ENCODE measurements at regions not wholly inside any gene's neighbourhood (a gene's known extent, or its start where the extent isn't known, plus 50 kb on each side); places are given as distances from the start of the nearest gene placed in this dataset.

GRCh38 chrX:146181858-146182257, 364.2 kb downstream of the SLITRK2 start:
- H3K27ac Mint-ChIP-seq = no peak overlapping the region
- no peak for TF ChIP-seq CTCF (IDR thresholded peaks at IDR 0.05; ENCODE audit: unreplicated experiment in 3 of 3)
- peaks cover 8% of the 10 kb centered on the region for H3K9me3 Mint-ChIP-seq
- no peaks in the 10 kb centered on the region for H3K36me3 Mint-ChIP-seq (ENCODE audit: low read depth)
- H3K4me3 Mint-ChIP-seq = no peak overlapping the region
- H3K27me3 Mint-ChIP-seq (ENCODE audit: low read depth) = no peaks in the 10 kb centered on the region
- H3K4me1 Mint-ChIP-seq = no peaks in the 10 kb centered on the region

- Mint-ChIP-seq H3K36me3 (ENCODE audit: low read depth) (no peaks in the 10 kb centered on the region), H3K27ac (no peak overlapping the region), H3K4me1 (peaks cover 4% of the 10 kb centered on the region), H3K9me3 (peaks cover 12% of the 10 kb centered on the region), H3K27me3 (ENCODE audit: low read depth) (no peaks in the 10 kb centered on the region), H3K4me3 (no peak overlapping the region)
- no peak for TF ChIP-seq CTCF (IDR thresholded peaks at IDR 0.05; ENCODE audit: unreplicated experiment in 3 of 3)
Observed at GRCh38 chrX:146186540-146186939, 368.9 kb downstream of the SLITRK2 start.

- Mint-ChIP-seq H3K9me3 (peaks cover 7% of the 10 kb centered on the region), H3K27me3 (ENCODE audit: low read depth) (no peaks in the 10 kb centered on the region), H3K4me3 (no peak overlapping the region), H3K4me1 (peaks cover 4% of the 10 kb centered on the region), H3K27ac (peak overlapping the region in 1 of 3 experiments; percentile 21), H3K36me3 (ENCODE audit: low read depth) (no peaks in the 10 kb centered on the region)
- TF ChIP-seq CTCF (IDR thresholded peaks at IDR 0.05; ENCODE audit: unreplicated experiment in 3 of 3) = no peak
Observed at GRCh38 chrX:146189371-146189770, 371.7 kb downstream of the SLITRK2 start.

GRCh38 chrX:146208821-146209220, 391.2 kb downstream of the SLITRK2 start:
- H3K4me3 Mint-ChIP-seq = no peak overlapping the region
- H3K36me3 Mint-ChIP-seq (ENCODE audit: low read depth) = no peaks in the 10 kb centered on the region
- no peak overlapping the region for H3K27ac Mint-ChIP-seq
- H3K27me3 Mint-ChIP-seq (ENCODE audit: low read depth) = no peaks in the 10 kb centered on the region
- no peak for TF ChIP-seq CTCF (IDR thresholded peaks at IDR 0.05; ENCODE audit: unreplicated experiment in 3 of 3)
- no peaks in the 10 kb centered on the region for H3K4me1 Mint-ChIP-seq
- H3K9me3 Mint-ChIP-seq = peaks cover 8% of the 10 kb centered on the region

GRCh38 chrX:146224442-146224841, 406.8 kb downstream of the SLITRK2 start:
- H3K4me1 Mint-ChIP-seq = no peaks in the 10 kb centered on the region
- no peak overlapping the region for H3K27ac Mint-ChIP-seq
- H3K27me3 Mint-ChIP-seq (ENCODE audit: low read depth) = no peaks in the 10 kb centered on the region
- H3K4me3 Mint-ChIP-seq = no peak overlapping the region
- peak; percentile 16 to 39 (median 21) for TF ChIP-seq CTCF (IDR thresholded peaks at IDR 0.05; ENCODE audit: unreplicated experiment in 3 of 3)
- peaks cover 14% of the 10 kb centered on the region for H3K9me3 Mint-ChIP-seq
- H3K36me3 Mint-ChIP-seq (ENCODE audit: low read depth) = no peaks in the 10 kb centered on the region

- Mint-ChIP-seq H3K4me3 (no peak overlapping the region), H3K4me1 (no peaks in the 10 kb centered on the region), H3K9me3 (peaks cover 5% of the 10 kb centered on the region), H3K36me3 (ENCODE audit: low read depth) (no peaks in the 10 kb centered on the region), H3K27me3 (ENCODE audit: low read depth) (no peaks in the 10 kb centered on the region), H3K27ac (no peak overlapping the region)
- no peak for TF ChIP-seq CTCF (IDR thresholded peaks at IDR 0.05; ENCODE audit: unreplicated experiment in 3 of 3)
Observed at GRCh38 chrX:146238173-146238572, 420.5 kb downstream of the SLITRK2 start.
